H1 (cell line): ENCODE measurements at regions not wholly inside any gene's neighbourhood (a gene's known extent, or its start where the extent isn't known, plus 50 kb on each side); places are given as distances from the start of the nearest gene placed in this dataset.

Source experiments
- KDM1A ChIP-seq: fragments of 200-600, 300-600 bp; sonication (generic); IDR thresholded peaks from 2 replicates; pipeline ENCODE4 v1.7.1; 2016; ENCODE audit warnings: mild to moderate bottlenecking, low read length, borderline replicate concordance
- NANOG ChIP-seq: IDR thresholded peaks from 2 replicates; pipeline ENCODE4 v1.6.1; 2011; ENCODE audit warnings: low read length, low read depth, mild to moderate bottlenecking, inconsistent platforms; ENCODE audit not compliant: insufficient read depth, poor library complexity, severe bottlenecking
- NRF1 ChIP-seq: IDR thresholded peaks from 2 replicates; pipeline ENCODE4 v1.6.1; 2011; ENCODE audit warnings: mild to moderate bottlenecking, low read depth, low read length, improper control_type of control experiment
- POU5F1 ChIP-seq: IDR thresholded peaks from 2 replicates; pipeline ENCODE4 v1.6.1; 2011; ENCODE audit warnings: low read depth, mild to moderate bottlenecking, low read length, moderate library complexity

DNA sequence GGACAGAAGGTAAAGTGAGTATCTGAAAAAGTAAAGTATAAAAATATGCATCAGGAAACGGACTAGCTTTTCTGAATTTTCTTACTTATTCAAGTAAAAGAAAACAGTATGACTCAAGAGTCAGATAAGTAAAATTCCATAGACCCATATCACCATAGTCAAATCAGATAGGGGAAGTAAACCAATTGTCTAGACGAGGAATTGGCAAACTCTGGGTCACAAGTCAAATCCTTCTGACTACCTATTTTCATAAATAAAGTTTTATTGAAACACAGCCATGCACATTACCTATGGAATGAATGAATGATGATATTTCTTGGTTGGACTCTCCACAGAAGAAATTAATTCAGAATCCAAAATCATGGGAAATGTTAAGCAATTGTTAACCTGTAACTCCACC, 59.1 kb upstream of the TMC1 start (continued):
- no peak for TF ChIP-seq NANOG
- TF ChIP-seq POU5F1, result no peak
- TF ChIP-seq KDM1A, result no peak
- no peak for TF ChIP-seq NRF1
- TF ChIP-seq, all 59 proteins: peak for 0
